Transverse colon (tissue), 4 donors: ENCODE measurements at regions not wholly inside any gene's neighbourhood (a gene's known extent, or its start where the extent isn't known, plus 50 kb on each side); places are given as distances from the start of the nearest gene placed in this dataset.

Source experiments
- DNase-seq: peaks from one replicate; pipeline ENCODE4 v3.0.0-alpha.2; 2019
- H3K27ac ChIP-seq, 4 donors: fragments of 200-600 bp; sonication (generic); 2 replicates each; pipeline ENCODE4 v1.5.1; 2016 to 2018; ENCODE audit warnings: inconsistent platforms in 4 of 4
- H3K27me3 ChIP-seq: fragments of 200-600 bp; sonication (generic); 2 replicates; pipeline ENCODE4 v1.5.1; 2017; ENCODE audit warnings: inconsistent platforms
- H3K36me3 ChIP-seq, 4 donors: fragments of 200-600 bp; sonication (generic); 2 replicates each; pipeline ENCODE4 v1.5.1; 2017 to 2019; ENCODE audit warnings: inconsistent platforms in 4 of 4
- H3K4me1 ChIP-seq, 4 donors: fragments of 200-600 bp; sonication (generic); 2 replicates each; pipeline ENCODE4 v1.5.1; 2017 to 2020; ENCODE audit warnings: inconsistent platforms in 4 of 4
- H3K4me3 ChIP-seq, 4 donors: fragments of 200-600 bp; sonication (generic); 1 replicate in 1 of 4; 2 replicates in 3 of 4; pipeline versions ENCODE4 v1.5.1 to v1.6.1; 2017 to 2019; ENCODE audit warnings: inconsistent platforms in 4 of 4
- H3K9me3 ChIP-seq, 2 donors: fragments of 200-600 bp; sonication (generic); 2 replicates each; pipeline ENCODE4 v1.5.1; 2017 to 2019; ENCODE audit warnings: inconsistent platforms in 2 of 2
- EP300 ChIP-seq: sonication (generic); formaldehyde crosslinking; IDR thresholded peaks from one replicate; pipeline ENCODE4 v1.6.1; 2017; ENCODE audit warnings: antibody characterized with exemption, low read depth
- POLR2A ChIP-seq: fragments of 450-650 bp; IDR thresholded peaks from one replicate; pipeline ENCODE4 v1.6.1; 2016; ENCODE audit warnings: antibody characterized with exemption, mild to moderate bottlenecking, moderate library complexity
- POLR2AphosphoS5 ChIP-seq, 3 donors: sonication (generic); formaldehyde crosslinking; IDR thresholded peaks; one replicate each; pipeline ENCODE4 v1.6.1; 2016; ENCODE audit warnings: antibody characterized with exemption in 3 of 3
- WGBS, 2 donors: methylation state at CpG; one replicate each; pipeline ENCODE4 v1.1.5; 2018; ENCODE audit warnings: low coverage in 1 of 2; 5-methylcytosine and 5-hydroxymethylcytosine counted together
- in situ Hi-C, 4 donors: fragments of 200-750 bp; cut with MboI; loops; one replicate each; pipeline versions ENCODE4 v1.15.0 to v1.15.1; 2017; ENCODE audit warnings: low sequenced_read_pairs in 3 of 4, low pct_ligation_motif_present in 1 of 4, low pct_unique_long_range_greater_than_20kb in 1 of 4
- intact Hi-C: fragments of 100-400 bp; cut with DNase I; formaldehyde crosslinking; loops from one replicate; pipeline ENCODE4 v1.15.1; 2023; ENCODE audit warnings: low total_unique reads
- TF ChIP-seq, protein P1 (sequence below), 5 experiments: fragments of 200-600 bp in 3 of 5; fragments of 450-650 bp in 2 of 5; sonication (generic) in 3 of 5; IDR thresholded peaks; 1 replicate in 2 of 5; 2 replicates in 3 of 5; pipeline ENCODE4 v1.5.1; 2016 to 2017; ENCODE audit warnings: antibody characterized with exemption in 5 of 5, inconsistent platforms in 3 of 5, mild to moderate bottlenecking in 2 of 5, moderate library complexity in 1 of 5

- Histone ChIP-seq H3K9me3 (no peaks in the 10 kb centered on the region), H3K4me1 (no peaks in the 10 kb centered on the region), H3K27me3 (no peaks in the 10 kb centered on the region), H3K36me3 (no peaks in the 10 kb centered on the region), H3K4me3 (no peak overlapping the region), H3K27ac (no peak overlapping the region)
- in situ Hi-C loops = no loop called here
- 40 to 81% methylated on average over 4 to 8 of the region's 8 CpGs for WGBS, 2 donors
- intact Hi-C loops = no loop called here
- no peak for DNase-seq
- TF ChIP-seq EP300 = no peak
- no peak for TF ChIP-seq POLR2AphosphoS5 (IDR thresholded peaks at IDR 0.05)
- TF ChIP-seq, protein P1, sequence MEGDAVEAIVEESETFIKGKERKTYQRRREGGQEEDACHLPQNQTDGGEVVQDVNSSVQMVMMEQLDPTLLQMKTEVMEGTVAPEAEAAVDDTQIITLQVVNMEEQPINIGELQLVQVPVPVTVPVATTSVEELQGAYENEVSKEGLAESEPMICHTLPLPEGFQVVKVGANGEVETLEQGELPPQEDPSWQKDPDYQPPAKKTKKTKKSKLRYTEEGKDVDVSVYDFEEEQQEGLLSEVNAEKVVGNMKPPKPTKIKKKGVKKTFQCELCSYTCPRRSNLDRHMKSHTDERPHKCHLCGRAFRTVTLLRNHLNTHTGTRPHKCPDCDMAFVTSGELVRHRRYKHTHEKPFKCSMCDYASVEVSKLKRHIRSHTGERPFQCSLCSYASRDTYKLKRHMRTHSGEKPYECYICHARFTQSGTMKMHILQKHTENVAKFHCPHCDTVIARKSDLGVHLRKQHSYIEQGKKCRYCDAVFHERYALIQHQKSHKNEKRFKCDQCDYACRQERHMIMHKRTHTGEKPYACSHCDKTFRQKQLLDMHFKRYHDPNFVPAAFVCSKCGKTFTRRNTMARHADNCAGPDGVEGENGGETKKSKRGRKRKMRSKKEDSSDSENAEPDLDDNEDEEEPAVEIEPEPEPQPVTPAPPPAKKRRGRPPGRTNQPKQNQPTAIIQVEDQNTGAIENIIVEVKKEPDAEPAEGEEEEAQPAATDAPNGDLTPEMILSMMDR (IDR thresholded peaks at IDR 0.05) = no peak
- no peak for TF ChIP-seq POLR2A
Measured at GRCh38 chr13:111568290-111568689, 247.8 kb downstream of the TEX29 start.

- intact Hi-C loops (no loop called here), in situ Hi-C loops (no loop called here)
- Histone ChIP-seq H3K36me3 (no peaks in the 10 kb centered on the region), H3K9me3 (peaks cover 6 to 7% of the 10 kb centered on the region in 2 donors), H3K27me3 (no peaks in the 10 kb centered on the region), H3K4me3 (no peak overlapping the region), H3K27ac (no peak overlapping the region), H3K4me1 (no peaks in the 10 kb centered on the region)
- no peak for DNase-seq
- 67 to 81% methylated on average over 1 of the region's 1 CpG for WGBS, 2 donors
- no peak for TF ChIP-seq POLR2AphosphoS5 (IDR thresholded peaks at IDR 0.05)
Measured at GRCh38 chr13:111570911-111571310, 250.5 kb downstream of the TEX29 start.

- H3K4me3 ChIP-seq = no peak overlapping the region
- no peaks in the 10 kb centered on the region for H3K27me3 ChIP-seq
- whole genome bisulfite sequencing, 2 donors = 66 to 72% methylated on average over 14 to 27 of the region's 27 CpGs
- intact Hi-C loops = no loop called here
- no peak overlapping the region for H3K27ac ChIP-seq
- TF ChIP-seq EP300 = no peak
- no peak for TF ChIP-seq POLR2AphosphoS5 (IDR thresholded peaks at IDR 0.05)
- TF ChIP-seq POLR2A = no peak
- TF ChIP-seq, protein P1 (IDR thresholded peaks at IDR 0.05) = no peak
- H3K4me1 ChIP-seq = no peaks in the 10 kb centered on the region
- H3K9me3 ChIP-seq = peaks cover 6 to 7% of the 10 kb centered on the region in 2 donors
- in situ Hi-C loops = no loop called here
- peak; percentile 27 for DNase-seq
- H3K36me3 ChIP-seq = no peaks in the 10 kb centered on the region
Measured at GRCh38 chr13:111572956-111573761, 252.7 kb downstream of the TEX29 start.

DNA sequence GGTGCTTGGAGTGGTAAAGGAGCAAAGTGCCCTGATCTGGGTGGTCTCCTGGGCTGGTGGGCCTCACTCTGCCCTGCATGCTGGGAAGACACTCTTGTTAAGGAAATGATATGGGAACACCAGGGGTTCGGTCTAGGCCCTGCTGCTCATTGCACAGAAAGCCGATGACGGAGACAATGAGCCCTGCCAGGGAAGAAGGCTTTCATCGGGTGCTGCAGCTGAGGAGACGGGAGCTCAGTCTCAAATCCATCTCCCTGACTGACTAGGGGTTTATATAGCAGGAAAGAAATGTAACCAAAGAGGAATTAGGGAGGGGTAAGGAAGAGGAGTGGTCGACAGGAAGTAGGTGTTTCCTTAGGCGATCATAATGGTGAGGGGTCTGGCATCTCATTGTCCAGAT lies 253.4 kb downstream of the TEX29 start:
- Histone ChIP-seq H3K4me1 (no peaks in the 10 kb centered on the region), H3K27ac (no peak overlapping the region), H3K36me3 (no peaks in the 10 kb centered on the region), H3K4me3 (no peak overlapping the region), H3K9me3 (peaks cover 6 to 7% of the 10 kb centered on the region in 2 donors), H3K27me3 (no peaks in the 10 kb centered on the region)
- DNase-seq = no peak
- in situ Hi-C loops (no loop called here), intact Hi-C loops (no loop called here)
- 90 to 93% methylated on average over 2 to 7 of the region's 7 CpGs for WGBS, 2 donors
- TF ChIP-seq POLR2AphosphoS5 (IDR thresholded peaks at IDR 0.05) = no peak
- TF ChIP-seq EP300 = no peak
- TF ChIP-seq POLR2A = no peak
- TF ChIP-seq, protein P1 (IDR thresholded peaks at IDR 0.05) = no peak
